Keratinocyte (primary cell): ENCODE measurements at regions not wholly inside any gene's neighbourhood (a gene's known extent, or its start where the extent isn't known, plus 50 kb on each side); places are given as distances from the start of the nearest gene placed in this dataset.

Experiments
- DNase-seq: peaks from one replicate; pipeline ENCODE4 v3.0.0-alpha.2; 2011; ENCODE audit warnings: low read depth, missing footprints, low spot score
- FAIRE-seq: peaks from 2 replicates; lab custom pipeline; 2011; peaks lifted over from hg19 to GRCh38; lab: Jason Lieb, UNC
- H2AFZ ChIP-seq: 2 replicates; pipeline ENCODE4 v1.6.0; 2012; ENCODE audit warnings: low read length, control low read depth, inconsistent platforms; ENCODE audit not compliant: control insufficient read depth
- H3K27ac ChIP-seq: 2 replicates; pipeline ENCODE4 v1.5.1; 2011; ENCODE audit warnings: low read length; ENCODE audit not compliant: control insufficient read depth, insufficient read depth
- H3K27me3 ChIP-seq: 3 replicates; pipeline ENCODE4 v1.6.0; 2011; ENCODE audit warnings: low read length; ENCODE audit not compliant: control insufficient read depth, insufficient read depth; ENCODE audit errors: extremely low read depth
- H3K36me3 ChIP-seq, 2 experiments: 2 replicates in 1 of 2; 3 replicates in 1 of 2; pipeline ENCODE4 v1.5.1; 2011; ENCODE audit warnings: low read length in 2 of 2, mild to moderate bottlenecking in 1 of 2; ENCODE audit not compliant: control insufficient read depth in 2 of 2, insufficient read depth in 2 of 2; ENCODE audit errors: extremely low read depth in 1 of 2
- H3K4me1 ChIP-seq: 3 replicates; pipeline ENCODE4 v1.5.1; 2011; ENCODE audit warnings: low read length; ENCODE audit not compliant: control insufficient read depth, insufficient read depth; ENCODE audit errors: extremely low read depth
- H3K4me2 ChIP-seq: 3 replicates; pipeline ENCODE4 v1.6.0; 2011; ENCODE audit warnings: low read depth, low read length; ENCODE audit not compliant: control insufficient read depth, insufficient read depth; ENCODE audit errors: extremely low read depth
- H3K4me3 ChIP-seq, 3 experiments: fragments of 200-600 bp in 1 of 3; sonication (generic) in 1 of 3; 2 replicates in 2 of 3; 3 replicates in 1 of 3; pipeline ENCODE4 v1.5.1; 2011 to 2016; ENCODE audit warnings: low read length in 3 of 3, mild to moderate bottlenecking in 3 of 3, control low read depth in 2 of 3, inconsistent platforms in 1 of 3, low read depth in 1 of 3, mixed read lengths in 1 of 3, mixed run types in 1 of 3, moderate library complexity in 1 of 3; ENCODE audit not compliant: control insufficient read depth in 2 of 3, insufficient read depth in 2 of 3; ENCODE audit errors: extremely low read depth in 1 of 3
- H3K79me2 ChIP-seq: 2 replicates; pipeline ENCODE4 v1.6.0; 2012; ENCODE audit warnings: low read length; ENCODE audit not compliant: control insufficient read depth, insufficient read depth
- H3K9ac ChIP-seq: 3 replicates; pipeline ENCODE4 v1.6.0; 2011; ENCODE audit warnings: low read length; ENCODE audit not compliant: control insufficient read depth, insufficient read depth; ENCODE audit errors: extremely low read depth
- H3K9me1 ChIP-seq: 3 replicates; pipeline ENCODE4 v1.6.0; 2011; ENCODE audit warnings: low read length; ENCODE audit not compliant: control insufficient read depth, insufficient read depth; ENCODE audit errors: extremely low read depth
- H3K9me3 ChIP-seq: 2 replicates; pipeline ENCODE4 v1.5.1; 2012; ENCODE audit warnings: low read depth, low read length; ENCODE audit not compliant: control insufficient read depth
- H4K20me1 ChIP-seq: 3 replicates; pipeline ENCODE4 v1.6.0; 2011; ENCODE audit warnings: low read length; ENCODE audit not compliant: control insufficient read depth, insufficient read depth; ENCODE audit errors: extremely low read depth
- EZH2 ChIP-seq: IDR thresholded peaks from one replicate; pipeline ENCODE4 v1.6.1; 2012; ENCODE audit warnings: inconsistent platforms, mild to moderate bottlenecking, low read length, moderate library complexity
- dilution Hi-C: fragments of 300-500 bp; cut with MboI; formaldehyde crosslinking; loops from one replicate; pipeline ENCODE4 v1.7.0; 2020; ENCODE audit warnings: low sequenced_read_pairs; ENCODE audit not compliant: extremely low pct_ligation_motif_present
- TF ChIP-seq, protein P1 (sequence below), 3 experiments: IDR thresholded peaks in 1 of 3; conservative IDR thresholded peaks in 1 of 3; optimal IDR thresholded peaks in 1 of 3; 2 replicates in 2 of 3; 3 replicates in 1 of 3; pipeline versions ENCODE3 to v1.5.1; 2011; ENCODE audit warnings: low read length in 3 of 3, mild to moderate bottlenecking in 3 of 3, moderate library complexity in 2 of 3, control low read depth in 1 of 3, inconsistent platforms in 1 of 3; ENCODE audit not compliant: insufficient read depth in 2 of 3; ENCODE audit errors: extremely low read depth in 1 of 3

DNA sequence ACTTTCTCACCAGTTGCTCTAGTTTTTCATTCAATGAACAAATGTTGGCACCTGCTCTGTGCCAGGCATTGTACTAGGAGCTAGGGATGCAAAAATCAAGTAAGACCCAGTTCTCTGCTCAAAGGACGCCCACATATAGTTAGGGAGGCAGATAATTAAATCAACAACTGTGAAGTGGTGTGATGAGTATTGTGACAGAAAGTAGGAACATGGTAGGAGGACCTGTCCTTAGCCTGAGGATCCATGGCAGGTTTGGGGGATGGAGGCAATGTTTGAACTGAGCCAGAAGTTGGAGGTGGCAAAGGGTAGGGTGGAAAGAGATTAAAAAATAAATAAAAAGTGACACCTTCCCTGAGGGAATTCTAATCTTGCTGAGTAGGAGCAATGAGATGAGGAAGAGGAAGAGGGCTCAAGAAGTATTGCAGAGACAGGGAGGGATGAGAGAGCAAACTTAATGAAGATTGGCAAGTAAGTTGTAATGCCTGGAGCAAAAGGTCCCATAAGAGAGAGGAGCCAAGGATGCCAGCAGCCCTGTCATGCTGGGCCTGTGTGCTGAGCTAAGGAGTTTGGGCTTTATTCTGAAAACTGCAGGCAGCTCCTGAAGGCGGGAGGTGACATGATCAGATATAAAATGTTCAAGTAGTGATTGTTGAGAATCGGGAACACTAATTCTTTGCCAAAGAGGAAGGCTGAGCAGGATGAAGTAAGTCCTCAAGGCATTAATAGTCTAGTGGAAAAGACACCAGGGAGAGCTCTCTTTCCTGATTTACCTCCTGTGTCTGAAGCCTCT is 184.3 kb upstream of the PPP2R3A start:
- H3K27ac ChIP-seq: no peak overlapping the region
- no peaks in the 10 kb centered on the region for H3K36me3 ChIP-seq
- H3K9ac ChIP-seq: no peak overlapping the region
- H3K27me3 ChIP-seq: no peaks in the 10 kb centered on the region
- no peak for FAIRE-seq
- no peak for DNase-seq
- no peaks in the 10 kb centered on the region for H4K20me1 ChIP-seq
- no peak for TF ChIP-seq EZH2
- TF ChIP-seq, protein P1, sequence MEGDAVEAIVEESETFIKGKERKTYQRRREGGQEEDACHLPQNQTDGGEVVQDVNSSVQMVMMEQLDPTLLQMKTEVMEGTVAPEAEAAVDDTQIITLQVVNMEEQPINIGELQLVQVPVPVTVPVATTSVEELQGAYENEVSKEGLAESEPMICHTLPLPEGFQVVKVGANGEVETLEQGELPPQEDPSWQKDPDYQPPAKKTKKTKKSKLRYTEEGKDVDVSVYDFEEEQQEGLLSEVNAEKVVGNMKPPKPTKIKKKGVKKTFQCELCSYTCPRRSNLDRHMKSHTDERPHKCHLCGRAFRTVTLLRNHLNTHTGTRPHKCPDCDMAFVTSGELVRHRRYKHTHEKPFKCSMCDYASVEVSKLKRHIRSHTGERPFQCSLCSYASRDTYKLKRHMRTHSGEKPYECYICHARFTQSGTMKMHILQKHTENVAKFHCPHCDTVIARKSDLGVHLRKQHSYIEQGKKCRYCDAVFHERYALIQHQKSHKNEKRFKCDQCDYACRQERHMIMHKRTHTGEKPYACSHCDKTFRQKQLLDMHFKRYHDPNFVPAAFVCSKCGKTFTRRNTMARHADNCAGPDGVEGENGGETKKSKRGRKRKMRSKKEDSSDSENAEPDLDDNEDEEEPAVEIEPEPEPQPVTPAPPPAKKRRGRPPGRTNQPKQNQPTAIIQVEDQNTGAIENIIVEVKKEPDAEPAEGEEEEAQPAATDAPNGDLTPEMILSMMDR (optimal IDR thresholded peaks at IDR 0.05 in 1 of 3, IDR thresholded peaks at IDR 0.05 in 1 of 3, conservative IDR thresholded peaks at IDR 0.05 in 1 of 3; ENCODE audit: extremely low read depth in 1 of 3, insufficient read depth in 2 of 3, low read length in 3 of 3): no peak
- H3K9me3 ChIP-seq: no peaks in the 10 kb centered on the region
- no peaks in the 10 kb centered on the region for H3K9me1 ChIP-seq
- no peak overlapping the region for H3K4me2 ChIP-seq
- H3K79me2 ChIP-seq: no peaks in the 10 kb centered on the region
- no peaks in the 10 kb centered on the region for H3K4me1 ChIP-seq
- H3K4me3 ChIP-seq: no peak overlapping the region
- dilution Hi-C loops: no loop called here
- no peak overlapping the region for H2AFZ ChIP-seq

DNA sequence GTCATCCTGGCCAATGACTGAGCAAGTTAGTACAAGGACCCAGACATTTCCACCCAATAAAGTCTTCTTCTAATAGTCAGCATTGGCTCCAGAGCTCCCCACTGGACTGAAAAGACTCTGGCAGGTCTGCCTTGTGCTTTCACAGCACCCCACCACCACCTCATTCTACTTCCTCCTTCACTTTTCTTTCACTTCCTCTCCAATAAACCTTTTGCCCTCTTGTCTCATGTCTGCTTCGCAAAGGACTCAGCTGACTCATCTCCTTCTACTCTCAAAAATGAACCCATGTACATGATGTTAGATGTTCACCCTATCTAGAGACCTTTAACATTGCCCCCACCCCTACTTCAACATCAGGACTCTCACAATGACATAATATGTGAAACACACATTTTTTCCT is 181.0 kb upstream of the PPP2R3A start:
- H3K4me3 ChIP-seq: no peak overlapping the region
- no peaks in the 10 kb centered on the region for H3K27me3 ChIP-seq
- no peaks in the 10 kb centered on the region for H3K9me1 ChIP-seq
- H3K9me3 ChIP-seq: no peaks in the 10 kb centered on the region
- no peak overlapping the region for H2AFZ ChIP-seq
- TF ChIP-seq, protein P1 (optimal IDR thresholded peaks at IDR 0.05 in 1 of 3, IDR thresholded peaks at IDR 0.05 in 1 of 3, conservative IDR thresholded peaks at IDR 0.05 in 1 of 3; ENCODE audit: extremely low read depth in 1 of 3, insufficient read depth in 2 of 3, low read length in 3 of 3): no peak
- TF ChIP-seq EZH2: no peak
- H3K27ac ChIP-seq: no peak overlapping the region
- H3K36me3 ChIP-seq: no peaks in the 10 kb centered on the region
- no peak for FAIRE-seq
- H4K20me1 ChIP-seq: no peaks in the 10 kb centered on the region
- H3K4me1 ChIP-seq: no peaks in the 10 kb centered on the region
- H3K79me2 ChIP-seq: no peaks in the 10 kb centered on the region
- H3K4me2 ChIP-seq: no peak overlapping the region
- H3K9ac ChIP-seq: no peak overlapping the region
- DNase-seq: no peak
- dilution Hi-C loops: no loop called here
